Left lung (tissue), 4 donors: ENCODE measurements at regions not wholly inside any gene's neighbourhood (a gene's known extent, or its start where the extent isn't known, plus 50 kb on each side); places are given as distances from the start of the nearest gene placed in this dataset.

Experiments used
- ATAC-seq: fragments of 200-7000 bp; cut with Tn5 transposase; one replicate; pipeline ENCODE4 v1.9.1; 2020; ENCODE audit warnings: moderate library complexity
- DNase-seq, 4 donors: peaks; one replicate each; pipeline ENCODE4 v3.0.0-alpha.2; 2013 to 2020
- H3K27ac ChIP-seq, 2 donors: fragments of 200-600 bp; sonication (generic) in 1 of 2; one replicate each; pipeline versions ENCODE4 v1.5.0 to v1.8.0; 2020 to 2021
- H3K27me3 ChIP-seq, 2 donors: fragments of 200-600 bp; sonication (generic) in 1 of 2; one replicate each; pipeline versions ENCODE4 v1.5.0 to v1.8.0; 2020 to 2021
- H3K36me3 ChIP-seq, 2 donors: fragments of 200-600 bp; sonication (generic) in 1 of 2; one replicate each; pipeline versions ENCODE4 v1.5.0 to v1.8.0; 2020 to 2021
- H3K4me1 ChIP-seq, 2 donors: fragments of 200-600 bp; one replicate each; pipeline ENCODE4 v1.8.0; 2021
- H3K4me3 ChIP-seq, 2 donors: fragments of 200-600 bp; sonication (generic) in 1 of 2; one replicate each; pipeline versions ENCODE4 v1.5.0 to v1.8.0; 2020 to 2021; ENCODE audit warnings: mild to moderate bottlenecking in 1 of 2
- H3K9me3 ChIP-seq, 2 donors: fragments of 200-600 bp; sonication (generic) in 1 of 2; one replicate each; pipeline versions ENCODE4 v1.5.0 to v1.8.0; 2020 to 2021
- intact Hi-C, 2 donors: fragments of 100-400 bp; cut with DNase I; formaldehyde crosslinking; loops; one replicate each; pipeline versions ENCODE4 v1.11.2 to v1.14.2; 2022
- TF ChIP-seq, protein P1 (sequence below), 2 donors: fragments of 200-600 bp; sonication (generic) in 1 of 2; IDR thresholded peaks; one replicate each; pipeline versions ENCODE4 v1.5.0 to v1.8.0; 2021; ENCODE audit warnings: antibody characterized with exemption in 2 of 2
- donor health status: DM: no; HTN: yes; CAD: no.
- donor health status: DM: no; HTN: no; CAD: no.

GRCh38 chr2:103004426-103004942 is 242.7 kb downstream of the TMEM182 start:
- DNase-seq (no peak), ATAC-seq (no peak)
- no peaks in the 10 kb centered on the region for H3K27me3 ChIP-seq
- H3K4me1 ChIP-seq = no peaks in the 10 kb centered on the region
- no peak overlapping the region for H3K27ac ChIP-seq
- no peaks in the 10 kb centered on the region for H3K36me3 ChIP-seq
- TF ChIP-seq, protein P1, sequence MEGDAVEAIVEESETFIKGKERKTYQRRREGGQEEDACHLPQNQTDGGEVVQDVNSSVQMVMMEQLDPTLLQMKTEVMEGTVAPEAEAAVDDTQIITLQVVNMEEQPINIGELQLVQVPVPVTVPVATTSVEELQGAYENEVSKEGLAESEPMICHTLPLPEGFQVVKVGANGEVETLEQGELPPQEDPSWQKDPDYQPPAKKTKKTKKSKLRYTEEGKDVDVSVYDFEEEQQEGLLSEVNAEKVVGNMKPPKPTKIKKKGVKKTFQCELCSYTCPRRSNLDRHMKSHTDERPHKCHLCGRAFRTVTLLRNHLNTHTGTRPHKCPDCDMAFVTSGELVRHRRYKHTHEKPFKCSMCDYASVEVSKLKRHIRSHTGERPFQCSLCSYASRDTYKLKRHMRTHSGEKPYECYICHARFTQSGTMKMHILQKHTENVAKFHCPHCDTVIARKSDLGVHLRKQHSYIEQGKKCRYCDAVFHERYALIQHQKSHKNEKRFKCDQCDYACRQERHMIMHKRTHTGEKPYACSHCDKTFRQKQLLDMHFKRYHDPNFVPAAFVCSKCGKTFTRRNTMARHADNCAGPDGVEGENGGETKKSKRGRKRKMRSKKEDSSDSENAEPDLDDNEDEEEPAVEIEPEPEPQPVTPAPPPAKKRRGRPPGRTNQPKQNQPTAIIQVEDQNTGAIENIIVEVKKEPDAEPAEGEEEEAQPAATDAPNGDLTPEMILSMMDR (IDR thresholded peaks at IDR 0.05) = no peak
- no peaks in the 10 kb centered on the region for H3K9me3 ChIP-seq
- H3K4me3 ChIP-seq = no peak overlapping the region
- intact Hi-C loops = no loop called here

DNA sequence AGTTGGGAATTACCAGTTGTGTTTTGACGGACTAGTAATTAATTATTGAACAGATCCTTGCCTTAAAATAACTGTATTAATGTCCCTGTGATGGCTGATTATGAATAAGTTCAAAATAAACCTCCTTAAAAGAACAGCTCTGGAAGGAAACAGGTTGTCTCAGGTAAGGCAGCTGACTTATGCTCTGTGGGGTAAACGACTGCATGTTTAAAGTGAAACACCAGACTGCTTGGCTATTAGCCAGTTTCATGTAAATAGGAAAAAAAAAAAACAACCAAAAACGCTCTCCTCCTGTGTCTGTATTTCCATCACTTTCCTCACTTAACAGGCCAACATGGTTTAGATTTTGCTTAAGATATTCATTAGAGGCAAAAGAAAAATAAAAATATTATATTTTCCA is 243.6 kb downstream of the TMEM182 start:
- Histone ChIP-seq H3K27ac (no peak overlapping the region), H3K27me3 (no peaks in the 10 kb centered on the region), H3K4me1 (no peaks in the 10 kb centered on the region), H3K36me3 (no peaks in the 10 kb centered on the region), H3K4me3 (no peak overlapping the region), H3K9me3 (no peaks in the 10 kb centered on the region)
- intact Hi-C loops = no loop called here
- ATAC-seq (no peak), DNase-seq (no peak)
- TF ChIP-seq, protein P1 (IDR thresholded peaks at IDR 0.05) = no peak

DNA sequence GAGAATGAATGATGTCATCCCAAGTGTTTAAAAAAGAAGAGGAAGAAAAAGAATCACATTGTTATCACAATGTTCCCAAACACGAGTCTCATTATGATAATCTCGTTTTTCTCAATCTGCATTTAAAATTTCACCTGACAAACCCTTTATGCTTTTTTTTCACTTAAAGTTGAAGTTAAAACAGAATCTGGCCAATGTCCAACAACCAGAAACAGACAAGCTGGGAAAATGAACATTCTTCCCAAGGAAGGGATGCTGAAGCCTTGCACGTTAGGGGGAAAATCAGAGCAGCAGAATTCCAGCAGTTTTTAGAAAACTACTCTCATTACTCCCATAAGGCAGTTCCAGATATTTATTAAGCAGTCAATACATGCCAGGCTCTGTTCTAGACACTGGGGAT is 245.3 kb downstream of the TMEM182 start:
- ATAC-seq = no peak
- Histone ChIP-seq H3K27ac (no peak overlapping the region), H3K4me1 (no peaks in the 10 kb centered on the region), H3K27me3 (no peaks in the 10 kb centered on the region), H3K9me3 (no peaks in the 10 kb centered on the region), H3K4me3 (no peak overlapping the region), H3K36me3 (no peaks in the 10 kb centered on the region)
- TF ChIP-seq, protein P1 (IDR thresholded peaks at IDR 0.05) = no peak
- DNase-seq = no peak
- intact Hi-C loops = no loop called here

GRCh38 chr2:103008586-103008985 is 246.8 kb downstream of the TMEM182 start:
- no peak overlapping the region for H3K27ac ChIP-seq
- no peaks in the 10 kb centered on the region for H3K27me3 ChIP-seq
- no peaks in the 10 kb centered on the region for H3K4me1 ChIP-seq
- ATAC-seq (no peak), DNase-seq (no peak)
- intact Hi-C loops = no loop called here
- H3K4me3 ChIP-seq = no peak overlapping the region
- H3K9me3 ChIP-seq = no peaks in the 10 kb centered on the region
- TF ChIP-seq, protein P1 (IDR thresholded peaks at IDR 0.05) = no peak
- H3K36me3 ChIP-seq = no peaks in the 10 kb centered on the region

DNA sequence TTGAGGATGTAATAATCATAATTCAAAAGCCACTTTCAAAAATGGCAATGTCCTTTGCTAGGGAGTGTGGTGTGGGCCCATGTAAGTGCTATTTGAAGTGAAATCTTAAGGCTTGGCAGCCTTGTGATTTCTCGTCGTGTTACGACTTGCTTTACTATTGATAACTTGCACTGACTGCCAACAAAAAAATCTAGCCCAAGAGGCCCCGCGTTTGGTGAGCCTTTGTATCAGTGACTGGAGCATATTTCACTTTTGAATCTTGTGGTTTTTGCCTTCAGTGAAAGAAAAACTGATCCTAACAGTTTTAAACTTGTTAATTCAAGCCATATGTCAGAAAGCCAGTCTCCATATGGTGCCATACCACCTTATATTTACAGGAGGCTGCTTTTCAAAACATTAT is 248.0 kb downstream of the TMEM182 start:
- Histone ChIP-seq H3K36me3 (no peaks in the 10 kb centered on the region), H3K27ac (no peak overlapping the region), H3K27me3 (no peaks in the 10 kb centered on the region), H3K4me1 (no peaks in the 10 kb centered on the region), H3K9me3 (no peaks in the 10 kb centered on the region), H3K4me3 (no peak overlapping the region)
- no peak for ATAC-seq
- intact Hi-C loops = no loop called here
- TF ChIP-seq, protein P1 (IDR thresholded peaks at IDR 0.05) = no peak
- no peak for DNase-seq
